Epithelial cell of proximal tubule (primary cell): ENCODE measurements at regions not wholly inside any gene's neighbourhood (a gene's known extent, or its start where the extent isn't known, plus 50 kb on each side); places are given as distances from the start of the nearest gene placed in this dataset.
"Not testable (repeated sequence)": the region's sequence is repeated elsewhere in the genome, so short reads cannot be mapped to it uniquely, and the experiment has no call there.

Experiments
- DNase-seq: peaks from one replicate; pipeline ENCODE4 v3.0.0-alpha.2; 2011; ENCODE audit warnings: low read depth
- H3K4me3 ChIP-seq: 2 replicates; pipeline ENCODE4 v1.5.1; 2011; ENCODE audit warnings: low read depth, mild to moderate bottlenecking, low read length
- CTCF ChIP-seq: conservative IDR thresholded peaks from 2 replicates; pipeline ENCODE4 v1.5.1; 2012; ENCODE audit warnings: low read depth, mild to moderate bottlenecking, low read length

- TF ChIP-seq CTCF, result no peak
- DNase-seq, result no peak
- H3K4me3 ChIP-seq, result no peak overlapping the region
Observed at GRCh38 chr13:69264362-69265334, 843.0 kb upstream of the ATXN8OS start.

DNA sequence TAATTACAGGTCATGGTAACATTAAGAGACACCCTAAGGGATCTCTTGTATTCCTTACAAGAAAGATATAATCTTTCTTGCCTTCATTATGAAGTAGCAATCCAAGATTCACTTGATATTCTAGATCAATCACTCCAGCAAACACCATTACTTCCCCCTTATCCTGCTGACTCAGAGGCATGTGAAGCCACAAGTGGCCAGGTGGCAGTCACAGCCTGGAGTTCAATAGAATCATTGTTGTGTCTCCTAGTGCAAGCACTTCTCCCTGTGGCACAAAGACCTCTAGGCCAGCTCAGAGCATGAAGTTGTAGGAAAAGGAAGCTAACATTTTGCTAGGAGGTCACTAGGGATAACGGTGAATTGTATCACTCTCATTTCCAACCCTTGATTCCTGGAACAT is 864.3 kb upstream of the ATXN8OS start:
- no peak overlapping the region for H3K4me3 ChIP-seq
- no peak for TF ChIP-seq CTCF
- DNase-seq, result no peak

- no peak for DNase-seq
- TF ChIP-seq CTCF, result no peak
- no peak overlapping the region for H3K4me3 ChIP-seq
Observed at GRCh38 chr13:69234171-69234570, 873.5 kb upstream of the ATXN8OS start.

GRCh38 chr13:69226427-69226826 is 881.2 kb upstream of the ATXN8OS start:
- no peak for TF ChIP-seq CTCF
- H3K4me3 ChIP-seq, result no peak overlapping the region
- DNase-seq, result no peak

- DNase-seq, H3K4me3 ChIP-seq: not testable (repeated sequence)
Observed at GRCh38 chr13:69221633-69222498, 885.8 kb upstream of the ATXN8OS start.

GRCh38 chr13:69213396-69213795 is 894.2 kb upstream of the ATXN8OS start:
- TF ChIP-seq CTCF, result no peak
- no peak overlapping the region for H3K4me3 ChIP-seq
- no peak for DNase-seq

DNA sequence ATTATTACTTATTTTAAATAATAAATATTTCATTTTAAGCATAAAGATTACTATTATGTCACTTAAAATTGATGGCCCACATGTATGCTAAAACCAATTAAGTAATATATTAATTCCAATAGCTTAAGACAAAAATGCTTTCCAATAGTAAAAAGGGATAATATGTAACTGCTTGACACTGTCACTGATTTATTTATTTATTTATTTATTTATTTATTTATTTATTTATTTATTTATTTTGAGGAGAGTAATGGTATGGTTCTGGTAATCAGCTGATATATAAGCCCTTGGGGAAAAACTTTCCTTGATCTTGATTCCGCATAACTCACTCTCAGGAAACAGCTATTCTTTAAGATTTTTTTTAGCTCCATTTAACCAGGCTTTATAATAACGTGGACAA is 903.0 kb upstream of the ATXN8OS start:
- TF ChIP-seq CTCF, result no peak
- no peak overlapping the region for H3K4me3 ChIP-seq
- no peak for DNase-seq
